Caco-2 (cell line): ENCODE measurements at regions not wholly inside any gene's neighbourhood (a gene's known extent, or its start where the extent isn't known, plus 50 kb on each side); places are given as distances from the start of the nearest gene placed in this dataset.

ENCODE experiments used
- BruUV-seq: library from RNA; stranded (reverse); fragments of 400-500 nt; replicated peaks from 2 replicates; lab custom pipeline; 2021; lab: Mats Ljungman, UMichigan
- CTCF ChIA-PET: fragments of 300-600 bp; sonication (Branson Sonifier 250); formaldehyde crosslinking; loops from one replicate; lab custom pipeline; 2022; ENCODE audit warnings: antibody characterized with exemption; lab: Charles Lee
- POLR2A ChIA-PET: fragments of 300-600 bp; sonication (Branson Sonifier 250); formaldehyde crosslinking; loops from one replicate; lab custom pipeline; 2022; ENCODE audit warnings: antibody characterized with exemption; lab: Charles Lee
- DNase-seq, 2 experiments: peaks; one replicate each; pipeline versions ENCODE4 v3.0.0 to v3.0.0-alpha.2; 2020 to 2022
- H3K27me3 ChIP-seq: replicated peaks from 2 replicates; pipeline ENCODE4 v1.6.0; 2011; ENCODE audit warnings: low read length; ENCODE audit not compliant: control insufficient read depth, insufficient read depth
- H3K36me3 ChIP-seq: 2 replicates; pipeline ENCODE4 v1.5.1; 2011; ENCODE audit warnings: low read length; ENCODE audit not compliant: control insufficient read depth, insufficient read depth
- H3K4me1 ChIP-seq: fragments of 250-450 bp; sonication (Bioruptor Pico); 2 replicates; pipeline ENCODE4 v1.5.1; 2020; ENCODE audit warnings: mild to moderate bottlenecking
- H3K4me3 ChIP-seq: 2 replicates; pipeline ENCODE4 v1.5.1; 2011; ENCODE audit warnings: low read depth, mild to moderate bottlenecking, control low read depth, low read length
- H3K9me3 ChIP-seq: fragments of 250-450 bp; sonication (Bioruptor Pico); 2 replicates; pipeline ENCODE4 v1.5.1; 2020; ENCODE audit warnings: mild to moderate bottlenecking, moderate library complexity
- H3K27ac Mint-ChIP-seq: one replicate; pipeline ENCODE4 v1.8.0; 2022; ENCODE audit warnings: mixed read lengths; ENCODE audit not compliant: unreplicated experiment
- H3K27me3 Mint-ChIP-seq: one replicate; pipeline ENCODE4 v1.8.0; 2022; ENCODE audit warnings: mixed read lengths; ENCODE audit not compliant: insufficient read depth, unreplicated experiment
- H3K36me3 Mint-ChIP-seq: one replicate; pipeline ENCODE4 v1.8.0; 2022; ENCODE audit warnings: mild to moderate bottlenecking, mixed read lengths; ENCODE audit not compliant: insufficient read depth, unreplicated experiment
- H3K4me1 Mint-ChIP-seq: one replicate; pipeline ENCODE4 v1.8.0; 2022; ENCODE audit warnings: low read depth, mixed read lengths; ENCODE audit not compliant: unreplicated experiment
- H3K4me3 Mint-ChIP-seq: one replicate; pipeline ENCODE4 v1.8.0; 2022; ENCODE audit warnings: mild to moderate bottlenecking, moderate library complexity, mixed read lengths; ENCODE audit not compliant: unreplicated experiment
- H3K9me3 Mint-ChIP-seq: one replicate; pipeline ENCODE4 v1.8.0; 2022; ENCODE audit warnings: mixed read lengths; ENCODE audit not compliant: unreplicated experiment
- CTCF ChIP-seq, 2 experiments: fragments of 200-600 bp in 1 of 2; IDR thresholded peaks; 1 replicate in 1 of 2; 2 replicates in 1 of 2; pipeline versions ENCODE4 v1.5.1 to v1.8.0; 2011 to 2022; ENCODE audit warnings: antibody characterized with exemption in 1 of 2, control low read depth in 1 of 2, inconsistent platforms in 1 of 2, low read depth in 1 of 2, low read length in 1 of 2, mild to moderate bottlenecking in 1 of 2, moderate library complexity in 1 of 2; ENCODE audit not compliant: insufficient read depth in 1 of 2, severe bottlenecking in 1 of 2, unreplicated experiment in 1 of 2
- intact Hi-C: fragments of 100-400 bp; cut with micrococcal nuclease; formaldehyde crosslinking; loops from one replicate; pipeline ENCODE4 v1.10.0; 2022; ENCODE audit not compliant: unreplicated experiment

- peaks cover 4% of the 10 kb centered on the region for H3K27me3 Mint-ChIP-seq
- no peaks in the 10 kb centered on the region for H3K36me3 Mint-ChIP-seq
- BruUV-seq: no TSS peak
- no peak for DNase-seq
- TF ChIP-seq CTCF (IDR thresholded peaks at IDR 0.05; ENCODE audit: insufficient read depth in 1 of 2, low read depth in 1 of 2, low read length in 1 of 2, severe bottlenecking in 1 of 2, unreplicated experiment in 1 of 2): no peak
- H3K4me1 Mint-ChIP-seq: no peaks in the 10 kb centered on the region
- H3K4me1 ChIP-seq: no peaks in the 10 kb centered on the region
- peaks cover 10% of the 10 kb centered on the region for H3K9me3 Mint-ChIP-seq
- ChIA-PET CTCF (no interaction called here), POLR2A (no interaction called here)
- H3K27me3 ChIP-seq: no peaks in the 10 kb centered on the region
- H3K36me3 ChIP-seq: no peaks in the 10 kb centered on the region
- no peak overlapping the region for H3K4me3 Mint-ChIP-seq
- no peak overlapping the region for H3K4me3 ChIP-seq
- H3K9me3 ChIP-seq: no peaks in the 10 kb centered on the region
- H3K27ac Mint-ChIP-seq: no peak overlapping the region
- intact Hi-C loops: no loop called here
Measured at GRCh38 chr6:165762876-165763275, 99.8 kb upstream of the PDE10A start.

- H3K9me3 Mint-ChIP-seq: peaks cover 10% of the 10 kb centered on the region
- H3K4me3 ChIP-seq: no peak overlapping the region
- no TSS peak for BruUV-seq
Measured at GRCh38 chr6:165762125-165762524, 99.1 kb upstream of the PDE10A start.

GRCh38 chr6:165760803-165761185 lies 97.8 kb upstream of the PDE10A start:
- Mint-ChIP-seq H3K4me3 (no peak overlapping the region), H3K27ac (no peak overlapping the region)
- CTCF ChIA-PET: no interaction called here

More at GRCh38 chr6:165762125-165762524, 99.1 kb upstream of the PDE10A start:
- TF ChIP-seq CTCF (IDR thresholded peaks at IDR 0.05; ENCODE audit: insufficient read depth in 1 of 2, low read depth in 1 of 2, low read length in 1 of 2, severe bottlenecking in 1 of 2, unreplicated experiment in 1 of 2): no peak
- H3K27ac Mint-ChIP-seq: no peak overlapping the region
- H3K9me3 ChIP-seq: no peaks in the 10 kb centered on the region
- H3K27me3 ChIP-seq: no peaks in the 10 kb centered on the region
- H3K4me1 Mint-ChIP-seq: no peaks in the 10 kb centered on the region
- H3K4me1 ChIP-seq: no peaks in the 10 kb centered on the region
- peaks cover 4% of the 10 kb centered on the region for H3K27me3 Mint-ChIP-seq
- no peak overlapping the region for H3K4me3 Mint-ChIP-seq
- ChIA-PET CTCF (no interaction called here), POLR2A (no interaction called here)
- no peak for DNase-seq
- no peaks in the 10 kb centered on the region for H3K36me3 ChIP-seq
- H3K36me3 Mint-ChIP-seq: no peaks in the 10 kb centered on the region
- intact Hi-C loops: no loop called here

More at GRCh38 chr6:165760803-165761185, 97.8 kb upstream of the PDE10A start:
- no peaks in the 10 kb centered on the region for H3K27me3 ChIP-seq
- TF ChIP-seq CTCF (IDR thresholded peaks at IDR 0.05; ENCODE audit: insufficient read depth in 1 of 2, low read depth in 1 of 2, low read length in 1 of 2, severe bottlenecking in 1 of 2, unreplicated experiment in 1 of 2): no peak
- H3K4me1 ChIP-seq: no peaks in the 10 kb centered on the region
- POLR2A ChIA-PET: no interaction called here
- H3K4me3 ChIP-seq: no peak overlapping the region
- H3K9me3 ChIP-seq: no peaks in the 10 kb centered on the region
- intact Hi-C loops: no loop called here
- H3K36me3 ChIP-seq: no peaks in the 10 kb centered on the region
- no peak for DNase-seq
- BruUV-seq: no TSS peak
- H3K9me3 Mint-ChIP-seq: peaks cover 10% of the 10 kb centered on the region
- peaks cover 4% of the 10 kb centered on the region for H3K27me3 Mint-ChIP-seq
- no peaks in the 10 kb centered on the region for H3K4me1 Mint-ChIP-seq
- no peaks in the 10 kb centered on the region for H3K36me3 Mint-ChIP-seq
